ENCODE measurements at regions not wholly inside any gene's neighbourhood (a gene's known extent, or its start where the extent isn't known, plus 50 kb on each side); places are given as distances from the start of the nearest gene placed in this dataset.

GRCh38 chr9:86818636-86819035, 128.7 kb downstream of the GAS1 start:
- Mint-ChIP-seq H3K4me1 (no peaks in the 10 kb centered on the region), H3K9me3 (no peaks in the 10 kb centered on the region), H3K27me3 (no peaks in the 10 kb centered on the region), H3K27ac (no peak overlapping the region), H3K4me3 (no peak overlapping the region), H3K36me3 (ENCODE audit: low read depth) (no peaks in the 10 kb centered on the region)
- ChIA-PET POLR2A (no interaction called here), CTCF (no interaction called here)
- intact Hi-C loops (cut with micrococcal nuclease): no loop called here
- ATAC-seq (ENCODE audit: low read depth) (no peak), DNase-seq (no peak)
- no peak for TF ChIP-seq CTCF (IDR thresholded peaks at IDR 0.05)

GRCh38 chr9:86816868-86817267, 130.4 kb downstream of the GAS1 start:
- POLR2A ChIA-PET: no interaction called here
- intact Hi-C loops (cut with micrococcal nuclease): no loop called here
- DNase-seq (no peak), ATAC-seq (ENCODE audit: low read depth) (no peak)
- no peaks in the 10 kb centered on the region for H3K9me3 Mint-ChIP-seq
- no peak overlapping the region for H3K27ac Mint-ChIP-seq
- CTCF ChIA-PET: no interaction called here
- no peaks in the 10 kb centered on the region for H3K36me3 Mint-ChIP-seq (ENCODE audit: low read depth)
- no peak overlapping the region for H3K4me3 Mint-ChIP-seq
- no peak for TF ChIP-seq CTCF (IDR thresholded peaks at IDR 0.05)
- no peaks in the 10 kb centered on the region for H3K27me3 Mint-ChIP-seq
- H3K4me1 Mint-ChIP-seq: no peaks in the 10 kb centered on the region

- Mint-ChIP-seq H3K36me3 (ENCODE audit: low read depth) (no peaks in the 10 kb centered on the region), H3K27me3 (no peaks in the 10 kb centered on the region), H3K4me3 (no peak overlapping the region), H3K27ac (no peak overlapping the region), H3K4me1 (no peaks in the 10 kb centered on the region), H3K9me3 (no peaks in the 10 kb centered on the region)
- CTCF ChIA-PET: no interaction called here
- POLR2A ChIA-PET: no interaction called here
- intact Hi-C loops (cut with micrococcal nuclease): no loop called here
- no peak for TF ChIP-seq CTCF (IDR thresholded peaks at IDR 0.05)
- DNase-seq (no peak), ATAC-seq (ENCODE audit: low read depth) (no peak)
Observed at GRCh38 chr9:86816366-86816765, 130.9 kb downstream of the GAS1 start.

GRCh38 chr9:86812616-86813015, 134.7 kb downstream of the GAS1 start:
- intact Hi-C loops (cut with micrococcal nuclease): no loop called here
- ChIA-PET CTCF (no interaction called here), POLR2A (no interaction called here)
- H3K9me3 Mint-ChIP-seq: no peaks in the 10 kb centered on the region
- no peaks in the 10 kb centered on the region for H3K36me3 Mint-ChIP-seq (ENCODE audit: low read depth)
- no peaks in the 10 kb centered on the region for H3K4me1 Mint-ChIP-seq
- no peaks in the 10 kb centered on the region for H3K27me3 Mint-ChIP-seq
- ATAC-seq (ENCODE audit: low read depth): no peak
- DNase-seq: no peak
- TF ChIP-seq CTCF (IDR thresholded peaks at IDR 0.05): no peak
- H3K4me3 Mint-ChIP-seq: no peak overlapping the region
- no peak overlapping the region for H3K27ac Mint-ChIP-seq

GRCh38 chr9:86809759-86810367, 137.4 kb downstream of the GAS1 start:
- ChIA-PET POLR2A (no interaction called here), CTCF (no interaction called here)
- Mint-ChIP-seq H3K4me1 (no peaks in the 10 kb centered on the region), H3K36me3 (ENCODE audit: low read depth) (no peaks in the 10 kb centered on the region), H3K27ac (no peak overlapping the region), H3K9me3 (no peaks in the 10 kb centered on the region), H3K27me3 (no peaks in the 10 kb centered on the region), H3K4me3 (no peak overlapping the region)
- DNase-seq (no peak), ATAC-seq (ENCODE audit: low read depth) (no peak)
- TF ChIP-seq CTCF (IDR thresholded peaks at IDR 0.05): no peak
- intact Hi-C loops (cut with micrococcal nuclease): no loop called here
